HepG2 (cell line): ENCODE measurements at regions not wholly inside any gene's neighbourhood (a gene's known extent, or its start where the extent isn't known, plus 50 kb on each side); places are given as distances from the start of the nearest gene placed in this dataset.

Experiments
- ATAC-seq: fragments of 200-7000 bp; cut with Tn5 transposase; 3 replicates; pipeline ENCODE4 v1.9.1; 2020; ENCODE audit warnings: mild to moderate bottlenecking, moderate library complexity
- BruUV-seq: library from RNA; stranded (reverse); fragments of 400-500 nt; replicated peaks from 2 replicates; lab custom pipeline; 2021; lab: Mats Ljungman, UMichigan
- CTCF ChIA-PET: fragments of 300-600 bp; formaldehyde crosslinking; extraction: SDS; loops from one replicate; lab custom pipeline; 2021; ENCODE audit warnings: low total read pairs, inconsistent platforms, low intra/inter-chr PET ratio; lab: Yijun Ruan, JAX
- POLR2A ChIA-PET: fragments of 350-600 bp; sonication (Branson Sonifier 250); formaldehyde crosslinking; loops from one replicate; lab custom pipeline; 2020; ENCODE audit warnings: antibody characterized with exemption, inconsistent platforms; lab: Yijun Ruan, JAX
- DNase-seq: peaks from one replicate; pipeline ENCODE4 v3.0.0-alpha.2; 2015; ENCODE audit warnings: low spot score
- FAIRE-seq: peaks from 3 replicates; lab custom pipeline; 2011; peaks lifted over from hg19 to GRCh38; lab: Jason Lieb, UNC
- H2AFZ ChIP-seq: one replicate; pipeline ENCODE4 v1.6.1; 2011; ENCODE audit warnings: low read length, inconsistent platforms
- H3K27ac ChIP-seq: fragments of 300-600 bp; 3 replicates; pipeline ENCODE4 v1.8.0; 2011; ENCODE audit warnings: mixed run types, mild to moderate bottlenecking, mixed read lengths, low read length, inconsistent platforms; ENCODE audit not compliant: insufficient read depth; ENCODE audit errors: extremely low read length
- H3K27me3 ChIP-seq, 2 experiments: fragments of 200-600 bp in 1 of 2; 2 replicates in 1 of 2; 3 replicates in 1 of 2; pipeline versions ENCODE4 v1.6.0 to v1.8.0; 2011; ENCODE audit warnings: low read length in 2 of 2, mild to moderate bottlenecking in 2 of 2, moderate library complexity in 2 of 2, inconsistent platforms in 1 of 2; ENCODE audit not compliant: insufficient read depth in 2 of 2, control insufficient read depth in 1 of 2
- H3K36me3 ChIP-seq, 2 experiments: fragments of 200-600 bp in 1 of 2; replicated peaks in 1 of 2; 2 replicates in 1 of 2; 3 replicates in 1 of 2; pipeline versions ENCODE4 v1.5.1 to v1.8.0; 2011; ENCODE audit warnings: low read length in 2 of 2, inconsistent platforms in 1 of 2; ENCODE audit not compliant: insufficient read depth in 2 of 2, control insufficient read depth in 1 of 2
- H3K4me1 ChIP-seq: 2 replicates; pipeline ENCODE4 v1.5.1; 2012; ENCODE audit warnings: low read length, inconsistent platforms; ENCODE audit not compliant: insufficient read depth
- H3K4me2 ChIP-seq: 2 replicates; pipeline ENCODE4 v1.6.0; 2011; ENCODE audit warnings: low read depth, low read length, inconsistent platforms
- H3K4me3 ChIP-seq, 3 experiments: fragments of 200-600 bp in 1 of 3; sonication (generic), shearing (Covaris generic) in 1 of 3; replicated peaks in 1 of 3; 2 replicates each; pipeline ENCODE4 v1.5.1; 2011 to 2016; ENCODE audit warnings: low read length in 3 of 3, inconsistent platforms in 2 of 3, low read depth in 2 of 3, mild to moderate bottlenecking in 2 of 3, control low read depth in 1 of 3, mixed read lengths in 1 of 3; ENCODE audit not compliant: insufficient read depth in 1 of 3
- H3K79me2 ChIP-seq: one replicate; pipeline ENCODE4 v1.6.1; 2011; ENCODE audit warnings: low read length, inconsistent platforms; ENCODE audit not compliant: insufficient read depth
- H3K9ac ChIP-seq: 2 replicates; pipeline ENCODE4 v1.6.0; 2011; ENCODE audit warnings: mild to moderate bottlenecking, low read depth, low read length, inconsistent platforms; ENCODE audit not compliant: insufficient read depth
- H3K9me3 ChIP-seq: 2 replicates; pipeline ENCODE4 v1.5.1; 2012; ENCODE audit warnings: mild to moderate bottlenecking, low read length
- H4K20me1 ChIP-seq: 2 replicates; pipeline ENCODE4 v1.6.0; 2011; ENCODE audit warnings: inconsistent platforms, mild to moderate bottlenecking, low read length, moderate library complexity; ENCODE audit not compliant: insufficient read depth
- AGO1 ChIP-seq: fragments of 200-400 bp; formaldehyde crosslinking; IDR thresholded peaks from 2 replicates; pipeline ENCODE4 v1.6.1; 2017; ENCODE audit warnings: mild to moderate bottlenecking, low read depth, low read length, moderate library complexity; ENCODE audit not compliant: poor library complexity, severe bottlenecking
- MAFG ChIP-seq: sonication (generic); formaldehyde crosslinking; IDR thresholded peaks from 2 replicates; pipeline ENCODE4 v1.5.1; 2020; ENCODE audit warnings: mild to moderate bottlenecking, missing genetic modification reagents
- NAIF1 ChIP-seq: sonication (generic); formaldehyde crosslinking; IDR thresholded peaks from 2 replicates; pipeline ENCODE4 v1.5.0; 2020; ENCODE audit warnings: mild to moderate bottlenecking, missing genetic modification reagents, borderline replicate concordance
- PHF8 ChIP-seq: sonication (generic); formaldehyde crosslinking; IDR thresholded peaks from 2 replicates; pipeline ENCODE4 v1.5.0; 2020; ENCODE audit warnings: missing genetic modification reagents
- REL ChIP-seq: sonication (generic); formaldehyde crosslinking; conservative IDR thresholded peaks from 2 replicates; pipeline ENCODE4 v1.8.0; 2022; ENCODE audit warnings: mild to moderate bottlenecking, missing genetic modification reagents, moderate library complexity
- ZNF510 ChIP-seq: sonication (generic); formaldehyde crosslinking; IDR thresholded peaks from 2 replicates; pipeline ENCODE4 v1.4.0; 2020; ENCODE audit warnings: low read depth, mild to moderate bottlenecking, missing genetic modification reagents
- ZNF614 ChIP-seq: IDR thresholded peaks from 2 replicates; pipeline ENCODE4 v1.6.1; 2018; ENCODE audit warnings: missing biosample characterization, missing genetic modification reagents, inconsistent platforms, borderline replicate concordance
- WGBS: methylation state at CpG from one replicate; pipeline ENCODE4 v1.1.6; 2017; ENCODE audit warnings: low lambda C conversion rate; 5-methylcytosine and 5-hydroxymethylcytosine counted together
- in situ Hi-C: cut with HindIII; loops from 2 replicates; pipeline ENCODE4 v1.10.0; 2017; ENCODE audit warnings: low pct_unique_long_range_greater_than_20kb; ENCODE audit not compliant: extremely low pct_ligation_motif_present
- intact Hi-C: fragments of 100-400 bp; cut with micrococcal nuclease; formaldehyde crosslinking; loops from one replicate; pipeline ENCODE4 v1.10.0; 2022; ENCODE audit not compliant: unreplicated experiment
- TF ChIP-seq, protein P1 (sequence below): sonication (generic); formaldehyde crosslinking; IDR thresholded peaks from 2 replicates; pipeline ENCODE4 v1.5.0; 2020; ENCODE audit warnings: mild to moderate bottlenecking, missing genetic modification reagents
- TF ChIP-seq, protein P2 (sequence below): sonication (generic); formaldehyde crosslinking; IDR thresholded peaks from 2 replicates; pipeline ENCODE4 v1.5.0; 2020; ENCODE audit warnings: mild to moderate bottlenecking, missing genetic modification reagents, borderline replicate concordance
- TF ChIP-seq, protein P3 (sequence below): IDR thresholded peaks from 2 replicates; pipeline ENCODE4 v1.6.1; 2016; ENCODE audit warnings: low read depth, missing genetic modification reagents, missing compliant biosample characterization
- TF ChIP-seq, protein P4 (sequence below): sonication (generic); formaldehyde crosslinking; IDR thresholded peaks from 2 replicates; pipeline ENCODE4 v1.4.0; 2020; ENCODE audit warnings: mild to moderate bottlenecking, missing genetic modification reagents

DNA sequence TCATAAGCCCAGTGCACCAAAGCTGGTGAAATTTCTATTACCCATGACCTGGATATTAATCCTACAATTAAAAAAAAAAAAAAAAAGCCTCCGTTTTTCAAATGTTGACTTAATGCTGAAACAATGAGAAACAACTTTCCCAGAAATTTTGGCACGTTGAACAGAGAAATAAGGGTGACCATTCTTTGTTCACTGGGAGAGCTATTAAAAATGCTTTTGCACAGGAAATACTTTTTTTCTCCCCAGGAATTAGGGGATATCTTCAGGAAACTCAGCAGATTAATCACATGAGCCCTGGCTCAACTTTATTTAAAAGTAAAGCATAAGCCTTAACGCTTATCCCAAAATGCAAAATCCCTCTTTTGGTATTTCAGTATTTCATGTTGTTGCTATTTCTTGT is 54.8 kb upstream of the FLRT2 start:
- no peak for DNase-seq
- no peak for FAIRE-seq
- Histone ChIP-seq H3K9ac (no peak overlapping the region), H3K27me3 (no peaks in the 10 kb centered on the region; a peak in 1 of 5 replicates), H3K9me3 (peaks cover 42% of the 10 kb centered on the region), H3K4me3 (no peak overlapping the region), H3K27ac (no peak overlapping the region), H3K79me2 (no peaks in the 10 kb centered on the region), H3K4me1 (peaks cover 10% of the 10 kb centered on the region; the same call in 1 of the 2 replicates), H2AFZ (no peak overlapping the region), H3K36me3 (no peaks in the 10 kb centered on the region), H3K4me2 (no peak overlapping the region), H4K20me1 (no peaks in the 10 kb centered on the region)
- ATAC-seq, result no peak
- in situ Hi-C loops (no loop called here), intact Hi-C loops (no loop called here)
- CTCF ChIA-PET, result no interaction called here
- POLR2A ChIA-PET, result no interaction called here
- BruUV-seq, result no TSS peak
- 42% methylated on average over 3 of the region's 3 CpGs for WGBS
- TF ChIP-seq ZNF510, result no peak
- TF ChIP-seq, protein P1, sequence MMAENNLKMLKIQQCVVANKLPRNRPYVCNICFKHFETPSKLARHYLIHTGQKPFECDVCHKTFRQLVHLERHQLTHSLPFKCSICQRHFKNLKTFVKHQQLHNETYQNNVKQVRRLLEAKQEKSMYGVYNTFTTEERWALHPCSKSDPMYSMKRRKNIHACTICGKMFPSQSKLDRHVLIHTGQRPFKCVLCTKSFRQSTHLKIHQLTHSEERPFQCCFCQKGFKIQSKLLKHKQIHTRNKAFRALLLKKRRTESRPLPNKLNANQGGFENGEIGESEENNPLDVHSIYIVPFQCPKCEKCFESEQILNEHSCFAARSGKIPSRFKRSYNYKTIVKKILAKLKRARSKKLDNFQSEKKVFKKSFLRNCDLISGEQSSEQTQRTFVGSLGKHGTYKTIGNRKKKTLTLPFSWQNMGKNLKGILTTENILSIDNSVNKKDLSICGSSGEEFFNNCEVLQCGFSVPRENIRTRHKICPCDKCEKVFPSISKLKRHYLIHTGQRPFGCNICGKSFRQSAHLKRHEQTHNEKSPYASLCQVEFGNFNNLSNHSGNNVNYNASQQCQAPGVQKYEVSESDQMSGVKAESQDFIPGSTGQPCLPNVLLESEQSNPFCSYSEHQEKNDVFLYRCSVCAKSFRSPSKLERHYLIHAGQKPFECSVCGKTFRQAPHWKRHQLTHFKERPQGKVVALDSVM (CRISPR knock-in tag), result no peak
- TF ChIP-seq REL, result no peak
- TF ChIP-seq PHF8 (CRISPR knock-in tag), result no peak
- TF ChIP-seq, protein P2, sequence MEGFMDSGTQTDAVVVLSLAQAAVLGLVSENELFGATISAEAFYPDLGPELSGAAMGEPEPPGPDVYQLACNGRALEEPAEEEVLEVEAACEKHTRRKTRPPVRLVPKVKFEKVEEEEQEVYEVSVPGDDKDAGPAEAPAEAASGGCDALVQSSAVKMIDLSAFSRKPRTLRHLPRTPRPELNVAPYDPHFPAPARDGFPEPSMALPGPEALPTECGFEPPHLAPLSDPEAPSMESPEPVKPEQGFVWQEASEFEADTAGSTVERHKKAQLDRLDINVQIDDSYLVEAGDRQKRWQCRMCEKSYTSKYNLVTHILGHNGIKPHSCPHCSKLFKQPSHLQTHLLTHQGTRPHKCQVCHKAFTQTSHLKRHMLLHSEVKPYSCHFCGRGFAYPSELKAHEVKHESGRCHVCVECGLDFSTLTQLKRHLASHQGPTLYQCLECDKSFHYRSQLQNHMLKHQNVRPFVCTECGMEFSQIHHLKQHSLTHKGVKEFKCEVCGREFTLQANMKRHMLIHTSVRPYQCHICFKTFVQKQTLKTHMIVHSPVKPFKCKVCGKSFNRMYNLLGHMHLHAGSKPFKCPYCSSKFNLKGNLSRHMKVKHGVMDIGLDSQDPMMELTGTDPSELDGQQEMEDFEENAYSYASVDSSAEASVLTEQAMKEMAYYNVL (CRISPR knock-in tag), result no peak
- TF ChIP-seq, protein P3, sequence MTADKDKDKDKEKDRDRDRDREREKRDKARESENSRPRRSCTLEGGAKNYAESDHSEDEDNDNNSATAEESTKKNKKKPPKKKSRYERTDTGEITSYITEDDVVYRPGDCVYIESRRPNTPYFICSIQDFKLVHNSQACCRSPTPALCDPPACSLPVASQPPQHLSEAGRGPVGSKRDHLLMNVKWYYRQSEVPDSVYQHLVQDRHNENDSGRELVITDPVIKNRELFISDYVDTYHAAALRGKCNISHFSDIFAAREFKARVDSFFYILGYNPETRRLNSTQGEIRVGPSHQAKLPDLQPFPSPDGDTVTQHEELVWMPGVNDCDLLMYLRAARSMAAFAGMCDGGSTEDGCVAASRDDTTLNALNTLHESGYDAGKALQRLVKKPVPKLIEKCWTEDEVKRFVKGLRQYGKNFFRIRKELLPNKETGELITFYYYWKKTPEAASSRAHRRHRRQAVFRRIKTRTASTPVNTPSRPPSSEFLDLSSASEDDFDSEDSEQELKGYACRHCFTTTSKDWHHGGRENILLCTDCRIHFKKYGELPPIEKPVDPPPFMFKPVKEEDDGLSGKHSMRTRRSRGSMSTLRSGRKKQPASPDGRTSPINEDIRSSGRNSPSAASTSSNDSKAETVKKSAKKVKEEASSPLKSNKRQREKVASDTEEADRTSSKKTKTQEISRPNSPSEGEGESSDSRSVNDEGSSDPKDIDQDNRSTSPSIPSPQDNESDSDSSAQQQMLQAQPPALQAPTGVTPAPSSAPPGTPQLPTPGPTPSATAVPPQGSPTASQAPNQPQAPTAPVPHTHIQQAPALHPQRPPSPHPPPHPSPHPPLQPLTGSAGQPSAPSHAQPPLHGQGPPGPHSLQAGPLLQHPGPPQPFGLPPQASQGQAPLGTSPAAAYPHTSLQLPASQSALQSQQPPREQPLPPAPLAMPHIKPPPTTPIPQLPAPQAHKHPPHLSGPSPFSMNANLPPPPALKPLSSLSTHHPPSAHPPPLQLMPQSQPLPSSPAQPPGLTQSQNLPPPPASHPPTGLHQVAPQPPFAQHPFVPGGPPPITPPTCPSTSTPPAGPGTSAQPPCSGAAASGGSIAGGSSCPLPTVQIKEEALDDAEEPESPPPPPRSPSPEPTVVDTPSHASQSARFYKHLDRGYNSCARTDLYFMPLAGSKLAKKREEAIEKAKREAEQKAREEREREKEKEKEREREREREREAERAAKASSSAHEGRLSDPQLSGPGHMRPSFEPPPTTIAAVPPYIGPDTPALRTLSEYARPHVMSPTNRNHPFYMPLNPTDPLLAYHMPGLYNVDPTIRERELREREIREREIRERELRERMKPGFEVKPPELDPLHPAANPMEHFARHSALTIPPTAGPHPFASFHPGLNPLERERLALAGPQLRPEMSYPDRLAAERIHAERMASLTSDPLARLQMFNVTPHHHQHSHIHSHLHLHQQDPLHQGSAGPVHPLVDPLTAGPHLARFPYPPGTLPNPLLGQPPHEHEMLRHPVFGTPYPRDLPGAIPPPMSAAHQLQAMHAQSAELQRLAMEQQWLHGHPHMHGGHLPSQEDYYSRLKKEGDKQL (CRISPR knock-in tag), result no peak
- TF ChIP-seq MAFG (CRISPR knock-in tag), result no peak
- no peak for TF ChIP-seq NAIF1 (CRISPR knock-in tag)
- TF ChIP-seq AGO1, result no peak
- no peak for TF ChIP-seq ZNF614
- TF ChIP-seq, protein P4, sequence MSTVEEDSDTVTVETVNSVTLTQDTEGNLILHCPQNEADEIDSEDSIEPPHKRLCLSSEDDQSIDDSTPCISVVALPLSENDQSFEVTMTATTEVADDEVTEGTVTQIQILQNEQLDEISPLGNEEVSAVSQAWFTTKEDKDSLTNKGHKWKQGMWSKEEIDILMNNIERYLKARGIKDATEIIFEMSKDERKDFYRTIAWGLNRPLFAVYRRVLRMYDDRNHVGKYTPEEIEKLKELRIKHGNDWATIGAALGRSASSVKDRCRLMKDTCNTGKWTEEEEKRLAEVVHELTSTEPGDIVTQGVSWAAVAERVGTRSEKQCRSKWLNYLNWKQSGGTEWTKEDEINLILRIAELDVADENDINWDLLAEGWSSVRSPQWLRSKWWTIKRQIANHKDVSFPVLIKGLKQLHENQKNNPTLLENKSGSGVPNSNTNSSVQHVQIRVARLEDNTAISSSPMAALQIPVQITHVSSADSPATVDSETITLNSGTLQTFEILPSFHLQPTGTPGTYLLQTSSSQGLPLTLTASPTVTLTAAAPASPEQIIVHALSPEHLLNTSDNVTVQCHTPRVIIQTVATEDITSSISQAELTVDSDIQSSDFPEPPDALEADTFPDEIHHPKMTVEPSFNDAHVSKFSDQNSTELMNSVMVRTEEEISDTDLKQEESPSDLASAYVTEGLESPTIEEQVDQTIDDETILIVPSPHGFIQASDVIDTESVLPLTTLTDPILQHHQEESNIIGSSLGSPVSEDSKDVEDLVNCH (CRISPR knock-in tag), result no peak
